K562 (cell line): ENCODE measurements at regions not wholly inside any gene's neighbourhood (a gene's known extent, or its start where the extent isn't known, plus 50 kb on each side); places are given as distances from the start of the nearest gene placed in this dataset.

ENCODE experiments used
- CEBPB ChIP-seq: fragments of 450-650 bp; IDR thresholded peaks from 2 replicates; pipeline ENCODE4 v1.6.1; 2016; ENCODE audit warnings: missing genetic modification characterization, missing compliant biosample characterization
- ETV1 ChIP-seq: fragments of 450-650 bp; conservative IDR thresholded peaks from 2 replicates; pipeline ENCODE4 v1.6.1; 2016; ENCODE audit warnings: missing genetic modification characterization, control low read depth, low read depth, missing compliant biosample characterization
- EZH2 ChIP-seq: IDR thresholded peaks from 2 replicates; pipeline ENCODE4 v1.6.1; 2012; ENCODE audit warnings: low read depth, mild to moderate bottlenecking, inconsistent platforms, low read length, borderline replicate concordance
- GABPB1 ChIP-seq: sonication (generic); formaldehyde crosslinking; IDR thresholded peaks from 2 replicates; pipeline ENCODE4 v1.8.0; 2022; ENCODE audit warnings: mild to moderate bottlenecking, missing genetic modification reagents
- ZFP30 ChIP-seq: fragments of 250-450 bp; sonication (Bioruptor Pico); IDR thresholded peaks from 2 replicates; pipeline ENCODE4 v1.8.0; 2022; ENCODE audit warnings: moderate library complexity, mild to moderate bottlenecking, inconsistent platforms, borderline replicate concordance
- ZNF764 ChIP-seq: fragments of 250-450 bp; sonication (Bioruptor Pico); IDR thresholded peaks from 2 replicates; pipeline ENCODE4 v1.4.0; 2020; ENCODE audit warnings: low read depth, mild to moderate bottlenecking, moderate library complexity
- TF ChIP-seq, protein P1 (sequence below), 3 experiments: IDR thresholded peaks in 2 of 3; conservative IDR thresholded peaks in 1 of 3; 2 replicates each; pipeline ENCODE4 v1.5.1; 2011 to 2012; ENCODE audit warnings: low read length in 3 of 3, mild to moderate bottlenecking in 3 of 3, control low read depth in 2 of 3, improper control_type of control experiment in 1 of 3, inconsistent platforms in 1 of 3, low read depth in 1 of 3, mixed read lengths in 1 of 3, moderate library complexity in 1 of 3; ENCODE audit not compliant: insufficient read depth in 2 of 3

DNA sequence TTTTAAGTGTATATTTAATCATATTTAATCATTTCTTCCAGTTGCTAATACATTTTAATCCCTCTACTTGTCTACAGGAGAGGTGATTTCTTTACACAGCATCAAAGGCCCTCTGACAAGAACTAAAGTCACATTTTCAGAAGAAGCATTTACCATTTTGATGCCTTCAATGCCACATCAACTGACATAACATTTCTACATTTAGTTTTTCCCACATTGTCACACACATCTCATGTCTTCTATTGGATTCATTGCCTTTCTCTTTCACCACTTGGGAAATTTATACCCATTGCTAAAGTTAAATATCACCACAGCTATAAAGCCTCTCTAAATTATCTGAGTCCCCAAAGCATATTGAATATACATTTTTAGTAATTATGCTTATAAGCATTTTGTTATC, 1907.5 kb upstream of the CDH9 start:
- TF ChIP-seq ETV1 (tag) (no peak), CEBPB (tag) (no peak), GABPB1 (no peak), ZFP30 (no peak), ZNF764 (CRISPR knock-in tag) (no peak), EZH2 (no peak)
- TF ChIP-seq, protein P1, sequence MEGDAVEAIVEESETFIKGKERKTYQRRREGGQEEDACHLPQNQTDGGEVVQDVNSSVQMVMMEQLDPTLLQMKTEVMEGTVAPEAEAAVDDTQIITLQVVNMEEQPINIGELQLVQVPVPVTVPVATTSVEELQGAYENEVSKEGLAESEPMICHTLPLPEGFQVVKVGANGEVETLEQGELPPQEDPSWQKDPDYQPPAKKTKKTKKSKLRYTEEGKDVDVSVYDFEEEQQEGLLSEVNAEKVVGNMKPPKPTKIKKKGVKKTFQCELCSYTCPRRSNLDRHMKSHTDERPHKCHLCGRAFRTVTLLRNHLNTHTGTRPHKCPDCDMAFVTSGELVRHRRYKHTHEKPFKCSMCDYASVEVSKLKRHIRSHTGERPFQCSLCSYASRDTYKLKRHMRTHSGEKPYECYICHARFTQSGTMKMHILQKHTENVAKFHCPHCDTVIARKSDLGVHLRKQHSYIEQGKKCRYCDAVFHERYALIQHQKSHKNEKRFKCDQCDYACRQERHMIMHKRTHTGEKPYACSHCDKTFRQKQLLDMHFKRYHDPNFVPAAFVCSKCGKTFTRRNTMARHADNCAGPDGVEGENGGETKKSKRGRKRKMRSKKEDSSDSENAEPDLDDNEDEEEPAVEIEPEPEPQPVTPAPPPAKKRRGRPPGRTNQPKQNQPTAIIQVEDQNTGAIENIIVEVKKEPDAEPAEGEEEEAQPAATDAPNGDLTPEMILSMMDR (IDR thresholded peaks at IDR 0.05 in 2 of 3, conservative IDR thresholded peaks at IDR 0.05 in 1 of 3; ENCODE audit: insufficient read depth in 2 of 3, low read depth in 1 of 3, low read length in 3 of 3), result no peak
